Limb (tissue), 2 donors: ENCODE measurements at regions not wholly inside any gene's neighbourhood (a gene's known extent, or its start where the extent isn't known, plus 50 kb on each side); places are given as distances from the start of the nearest gene placed in this dataset.
"Not testable (repeated sequence)": the region's sequence is repeated elsewhere in the genome, so short reads cannot be mapped to it uniquely, and the experiment has no call there.

Experiments
- DNase-seq, 2 donors: peaks; one replicate each; pipeline ENCODE4 v3.0.0-alpha.2; 2016; ENCODE audit errors: extremely low spot score in 2 of 2

GRCh38 chr2:381941-382727 lies 94.2 kb upstream of the ALKAL2 start:
- DNase-seq: no peak

- DNase-seq: no peak
Measured at GRCh38 chr2:381181-381580, 93.3 kb upstream of the ALKAL2 start.

GRCh38 chr2:380772-381171 lies 92.9 kb upstream of the ALKAL2 start:
- no peak for DNase-seq

- DNase-seq: no peak
Measured at GRCh38 chr2:380221-380620, 92.3 kb upstream of the ALKAL2 start.

- DNase-seq: no peak
Measured at GRCh38 chr2:379778-380177, 91.9 kb upstream of the ALKAL2 start.

- DNase-seq: no peak
Measured at GRCh38 chr2:378364-378763, 90.5 kb upstream of the ALKAL2 start.

- no peak for DNase-seq
Measured at GRCh38 chr2:377414-377813, 89.5 kb upstream of the ALKAL2 start.

GRCh38 chr2:375956-376307 lies 88.0 kb upstream of the ALKAL2 start:
- no peak for DNase-seq

- no peak for DNase-seq
Measured at GRCh38 chr2:375270-375955, 87.5 kb upstream of the ALKAL2 start.

- DNase-seq: no peak
Measured at GRCh38 chr2:368386-368785, 80.5 kb upstream of the ALKAL2 start.

GRCh38 chr2:367246-367645 lies 79.4 kb upstream of the ALKAL2 start:
- DNase-seq: no peak

GRCh38 chr2:366706-367105 lies 78.8 kb upstream of the ALKAL2 start:
- DNase-seq: no peak

- DNase-seq: no peak
Measured at GRCh38 chr2:365367-366275, 77.7 kb upstream of the ALKAL2 start.

- no peak for DNase-seq
Measured at GRCh38 chr2:363824-364470, 76.1 kb upstream of the ALKAL2 start.

- DNase-seq: no peak
Measured at GRCh38 chr2:362924-363323, 75.0 kb upstream of the ALKAL2 start.

GRCh38 chr2:360124-360523 lies 72.2 kb upstream of the ALKAL2 start:
- no peak for DNase-seq

- no peak for DNase-seq
Measured at GRCh38 chr2:359047-359446, 71.2 kb upstream of the ALKAL2 start.

- no peak for DNase-seq
Measured at GRCh38 chr2:357811-358210, 69.9 kb upstream of the ALKAL2 start.

GRCh38 chr2:356304-356703 lies 68.4 kb upstream of the ALKAL2 start:
- DNase-seq: not testable (repeated sequence)

GRCh38 chr2:355773-356172 lies 67.9 kb upstream of the ALKAL2 start:
- no peak for DNase-seq

- peak in 1 of 2 donors; percentile 58 for DNase-seq
Measured at GRCh38 chr2:352696-353095, 64.8 kb upstream of the ALKAL2 start.

GRCh38 chr2:349390-349789 lies 61.5 kb upstream of the ALKAL2 start:
- DNase-seq: no peak
